ENCODE measurements at regions not wholly inside any gene's neighbourhood (a gene's known extent, or its start where the extent isn't known, plus 50 kb on each side); places are given as distances from the start of the nearest gene placed in this dataset.

DNA sequence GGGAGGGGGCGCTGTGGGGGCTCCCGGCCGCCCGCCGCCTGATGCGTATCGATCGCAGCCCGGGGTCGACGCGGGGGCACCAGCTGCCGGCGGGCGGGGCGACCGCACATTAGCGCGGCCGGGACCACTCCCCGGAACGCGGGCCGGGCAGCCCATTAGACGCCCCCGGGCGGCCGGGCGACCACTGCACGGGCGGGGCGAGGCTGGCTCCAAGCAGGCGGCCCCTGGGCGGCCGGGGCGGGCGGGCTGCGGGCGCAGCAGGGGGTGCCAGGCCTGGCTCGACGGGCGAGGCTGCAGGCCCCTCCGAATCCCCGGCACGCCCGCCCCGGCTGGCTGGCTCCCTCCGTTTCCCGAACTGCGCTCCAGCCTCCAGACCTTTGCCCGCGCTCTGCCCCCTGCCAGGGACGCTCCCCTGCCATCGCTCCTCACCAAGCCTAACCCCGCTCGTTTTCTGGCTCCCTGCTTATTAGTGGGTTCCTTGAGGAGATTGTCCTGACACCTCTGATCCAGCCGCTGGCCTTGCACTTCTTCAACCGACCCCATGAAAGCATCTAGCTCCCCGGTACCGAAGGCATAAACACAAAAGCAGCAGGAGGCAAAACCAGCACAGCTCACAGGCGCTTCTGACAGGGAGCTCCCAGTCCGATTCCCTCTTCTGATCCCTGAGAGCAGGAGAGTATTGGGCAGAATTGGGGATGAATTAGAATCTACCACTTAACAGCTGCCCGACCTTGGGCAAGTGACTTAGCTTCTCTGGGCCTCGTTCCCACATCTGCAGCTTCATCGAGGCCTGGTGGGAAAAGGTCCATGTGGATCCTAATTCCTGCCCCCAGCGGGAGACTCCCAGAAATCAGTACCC, 92.6 kb upstream of the CASZ1 start:
- TF ChIP-seq CTCF (IDR thresholded peaks at IDR 0.05; ENCODE audit: low read depth, low read length), result no peak
- no peak for DNase-seq (ENCODE audit: low read depth in 1 of 2, low spot score in 1 of 2)
- H3K27ac ChIP-seq, result no peak overlapping the region
- peak overlapping the region; percentile 24 for H3K4me3 ChIP-seq
- no peaks in the 10 kb centered on the region for H3K36me3 ChIP-seq
- no peaks in the 10 kb centered on the region for H3K9me3 ChIP-seq (ENCODE audit: low read depth)
- H3K27me3 ChIP-seq, result peaks cover 24% of the 10 kb centered on the region
- H3K4me1 ChIP-seq (ENCODE audit: low read depth), result peaks cover 3% of the 10 kb centered on the region

- peaks cover 24% of the 10 kb centered on the region for H3K27me3 ChIP-seq
- H3K27ac ChIP-seq, result no peak overlapping the region
- no peaks in the 10 kb centered on the region for H3K36me3 ChIP-seq
- no peak for DNase-seq (ENCODE audit: low read depth in 1 of 2, low spot score in 1 of 2)
- H3K4me3 ChIP-seq, result no peak overlapping the region
- TF ChIP-seq CTCF (IDR thresholded peaks at IDR 0.05; ENCODE audit: low read depth, low read length), result no peak
- peaks cover 3% of the 10 kb centered on the region for H3K4me1 ChIP-seq (ENCODE audit: low read depth)
- H3K9me3 ChIP-seq (ENCODE audit: low read depth), result no peaks in the 10 kb centered on the region
Measured at GRCh38 chr1:10889650-10890353, 93.4 kb upstream of the CASZ1 start.

GRCh38 chr1:10890491-10891071, 94.1 kb upstream of the CASZ1 start:
- no peak for TF ChIP-seq CTCF (IDR thresholded peaks at IDR 0.05; ENCODE audit: low read depth, low read length)
- Histone ChIP-seq H3K4me3 (no peak overlapping the region), H3K27me3 (peaks cover 20% of the 10 kb centered on the region), H3K4me1 (ENCODE audit: low read depth) (peaks cover 3% of the 10 kb centered on the region), H3K9me3 (ENCODE audit: low read depth) (no peaks in the 10 kb centered on the region), H3K27ac (no peak overlapping the region), H3K36me3 (no peaks in the 10 kb centered on the region)
- DNase-seq (ENCODE audit: low read depth in 1 of 2, low spot score in 1 of 2), result no peak

DNA sequence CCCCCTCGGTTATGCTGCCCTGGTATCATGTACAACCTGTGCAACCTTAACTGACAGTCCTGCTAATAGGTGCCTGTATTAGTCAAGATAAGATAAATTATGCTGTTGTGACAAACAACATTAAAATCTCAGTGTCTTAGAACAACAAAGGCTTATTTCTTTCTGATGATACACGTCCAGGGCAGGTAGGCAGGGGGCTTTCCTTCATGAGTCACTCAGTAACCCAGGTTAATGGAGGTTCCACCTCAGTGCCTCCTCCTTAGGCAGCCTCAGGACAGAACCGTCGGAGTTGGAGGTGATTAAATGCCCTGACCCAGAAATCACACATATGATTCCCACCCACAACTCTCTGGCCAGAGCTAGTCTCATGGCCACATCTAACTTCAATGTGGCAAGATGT, 94.6 kb upstream of the CASZ1 start:
- TF ChIP-seq CTCF (IDR thresholded peaks at IDR 0.05; ENCODE audit: low read depth, low read length), result no peak
- Histone ChIP-seq H3K27me3 (peaks cover 20% of the 10 kb centered on the region), H3K4me3 (no peak overlapping the region), H3K27ac (no peak overlapping the region), H3K4me1 (ENCODE audit: low read depth) (peaks cover 3% of the 10 kb centered on the region), H3K36me3 (no peaks in the 10 kb centered on the region), H3K9me3 (ENCODE audit: low read depth) (no peaks in the 10 kb centered on the region)
- DNase-seq (ENCODE audit: low read depth in 1 of 2, low spot score in 1 of 2), result no peak

DNA sequence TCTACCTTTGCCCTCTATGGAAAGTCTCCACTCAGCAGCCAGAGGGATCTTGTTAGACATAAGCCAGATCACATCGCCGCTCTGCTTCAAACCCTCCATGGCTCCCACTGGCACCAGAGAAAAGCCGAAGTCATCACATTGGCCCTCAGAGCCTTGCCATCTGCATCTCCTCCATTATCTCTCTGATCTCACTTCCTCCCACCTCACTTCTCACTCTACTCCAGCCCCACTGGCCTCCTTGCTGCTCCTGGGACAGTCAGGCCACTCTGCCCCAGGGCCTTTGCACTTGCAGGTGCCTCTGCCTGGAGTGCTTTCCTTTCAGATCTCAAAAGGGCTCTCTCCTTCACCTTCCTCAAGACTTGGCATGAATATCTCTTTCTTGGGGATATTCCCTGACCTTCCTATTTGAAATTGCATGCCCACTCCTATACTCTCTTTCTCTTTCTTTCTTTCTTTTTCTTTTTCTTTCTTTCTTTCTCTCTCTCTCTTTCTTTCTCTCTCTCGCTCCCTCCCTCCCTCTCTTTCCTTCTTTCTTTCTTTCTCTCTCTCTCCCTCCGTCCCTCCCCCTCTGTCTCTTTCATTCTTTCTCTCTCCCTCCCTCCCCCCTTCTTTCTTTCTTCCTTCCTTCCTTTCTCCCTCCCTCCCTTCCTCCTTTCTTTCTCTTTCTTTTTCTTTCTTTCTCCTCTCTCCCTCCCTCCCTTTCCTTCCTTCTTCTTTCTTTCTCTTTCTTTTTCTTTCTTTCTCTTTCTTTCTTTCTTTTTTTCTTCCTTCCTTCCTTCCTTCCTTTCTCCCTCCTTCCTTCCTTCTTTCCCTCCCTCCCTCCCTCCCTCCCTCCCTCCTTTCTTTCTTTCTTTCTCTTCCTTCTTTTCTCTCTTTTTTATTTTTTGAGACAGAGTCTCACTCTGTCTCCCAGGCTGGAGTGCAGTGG, 96.0 kb upstream of the CASZ1 start:
- TF ChIP-seq CTCF (IDR thresholded peaks at IDR 0.05; ENCODE audit: low read depth, low read length), result no peak
- no peaks in the 10 kb centered on the region for H3K36me3 ChIP-seq

More for the DNA sequence above, 96.0 kb upstream of the CASZ1 start:
- Histone ChIP-seq H3K4me3 (no peak overlapping the region), H3K9me3 (ENCODE audit: low read depth) (no peaks in the 10 kb centered on the region), H3K4me1 (ENCODE audit: low read depth) (peaks cover 3% of the 10 kb centered on the region), H3K27ac (no peak overlapping the region), H3K27me3 (peaks cover 20% of the 10 kb centered on the region)
- no peak for DNase-seq (ENCODE audit: low read depth in 1 of 2, low spot score in 1 of 2)

Data from cardiac muscle cell (in vitro differentiated cells and primary cell).